GM12878 (cell line): ENCODE measurements at regions not wholly inside any gene's neighbourhood (a gene's known extent, or its start where the extent isn't known, plus 50 kb on each side); places are given as distances from the start of the nearest gene placed in this dataset.

Experiments
- ATAC-seq: fragments of 200-7000 bp; cut with Tn5 transposase; 3 replicates; pipeline ENCODE4 v1.9.1; 2020; ENCODE audit warnings: mild to moderate bottlenecking, moderate library complexity
- BruUV-seq: library from RNA; stranded (reverse); fragments of 400-500 nt; replicated peaks from 2 replicates; lab custom pipeline; 2021; lab: Mats Ljungman, UMichigan
- CTCF ChIA-PET: fragments of 300-600 bp; sonication (Branson Sonifier 250); formaldehyde crosslinking; extraction: SDS; loops from one replicate; lab custom pipeline; 2021; ENCODE audit warnings: inconsistent platforms; lab: Yijun Ruan, JAX
- POLR2A ChIA-PET: fragments of 350-600 bp; formaldehyde crosslinking; extraction: SDS; loops from one replicate; lab custom pipeline; 2021; ENCODE audit warnings: inconsistent platforms; lab: Charles Lee
- RAD21 ChIA-PET: fragments of 300-600 bp; sonication (Branson Sonifier 250); formaldehyde crosslinking; loops from one replicate; lab custom pipeline; 2023; ENCODE audit warnings: antibody characterized with exemption; ENCODE audit not compliant: unreplicated experiment; lab: Charles Lee
- SMC1A ChIA-PET: fragments of 300-600 bp; sonication (Branson Sonifier 250); formaldehyde crosslinking; loops from one replicate; lab custom pipeline; 2023; ENCODE audit not compliant: unreplicated experiment, uncharacterized antibody; lab: Charles Lee
- DNase-seq: peaks from one replicate; pipeline ENCODE4 v3.0.0-alpha.2; 2011; ENCODE audit warnings: low read depth, low spot score
- FAIRE-seq: peaks from 3 replicates; lab custom pipeline; 2011; peaks lifted over from hg19 to GRCh38; lab: Jason Lieb, UNC
- H2AFZ ChIP-seq: 2 replicates; pipeline ENCODE4 v1.6.0; 2011; ENCODE audit warnings: low read depth, low read length, control low read depth; ENCODE audit not compliant: control insufficient read depth
- H3K27ac ChIP-seq: 2 replicates; pipeline ENCODE4 v1.5.1; 2011; ENCODE audit warnings: control low read depth; ENCODE audit not compliant: control insufficient read depth, insufficient read depth
- H3K27me3 ChIP-seq, 2 experiments: replicated peaks in 1 of 2; 2 replicates each; pipeline versions ENCODE4 v1.6.0 to v1.6.1; 2011; ENCODE audit warnings: low read length in 1 of 2; ENCODE audit not compliant: control insufficient read depth in 2 of 2, insufficient read depth in 2 of 2
- H3K36me3 ChIP-seq, 2 experiments: 2 replicates each; pipeline ENCODE4 v1.5.1; 2011; ENCODE audit warnings: low read length in 1 of 2; ENCODE audit not compliant: control insufficient read depth in 2 of 2, insufficient read depth in 2 of 2
- H3K4me1 ChIP-seq: 2 replicates; pipeline ENCODE4 v1.6.1; 2011; ENCODE audit warnings: mild to moderate bottlenecking, low read length, moderate library complexity, mixed read lengths; ENCODE audit not compliant: control insufficient read depth, insufficient read depth
- H3K4me2 ChIP-seq: 2 replicates; pipeline ENCODE4 v1.6.0; 2011; ENCODE audit warnings: control low read depth; ENCODE audit not compliant: control insufficient read depth, insufficient read depth
- H3K4me3 ChIP-seq: fragments of 200-600 bp; sonication (generic); 2 replicates; pipeline ENCODE4 v1.5.1; 2016
- H3K79me2 ChIP-seq: 2 replicates; pipeline ENCODE4 v1.6.0; 2011; ENCODE audit warnings: low read length; ENCODE audit not compliant: control insufficient read depth, insufficient read depth
- H3K9ac ChIP-seq: 2 replicates; pipeline ENCODE4 v1.8.0; 2011; ENCODE audit warnings: low read length, control low read depth, mixed read lengths; ENCODE audit not compliant: control insufficient read depth, insufficient read depth
- H3K9me3 ChIP-seq: replicated peaks from 3 replicates; pipeline ENCODE4 v1.5.1; 2011; ENCODE audit warnings: mild to moderate bottlenecking, low read length; ENCODE audit not compliant: control insufficient read depth, insufficient read depth
- H4K20me1 ChIP-seq: 2 replicates; pipeline ENCODE4 v1.6.0; 2011; ENCODE audit not compliant: control insufficient read depth, insufficient read depth
- ATF7 ChIP-seq: fragments of 450-650 bp; IDR thresholded peaks from 2 replicates; pipeline ENCODE4 v1.6.1; 2016; ENCODE audit warnings: low read depth, mild to moderate bottlenecking
- BHLHE40 ChIP-seq, 2 experiments: fragments of 450-650 bp in 1 of 2; IDR thresholded peaks; 2 replicates each; pipeline ENCODE4 v1.6.1; 2011 to 2017; ENCODE audit warnings: low read depth in 2 of 2, borderline replicate concordance in 1 of 2, improper control_type of control experiment in 1 of 2, low read length in 1 of 2, mild to moderate bottlenecking in 1 of 2
- BRCA1 ChIP-seq: IDR thresholded peaks from 2 replicates; pipeline ENCODE4 v1.6.1; 2011; ENCODE audit warnings: low read depth, low read length, improper control_type of control experiment
- CHD4 ChIP-seq: fragments of 200-600 bp; sonication (generic); IDR thresholded peaks from 2 replicates; pipeline ENCODE4 v1.6.1; 2016; ENCODE audit warnings: mild to moderate bottlenecking
- CTCF ChIP-seq, 3 experiments: IDR thresholded peaks in 2 of 3; conservative IDR thresholded peaks in 1 of 3; 2 replicates each; pipeline ENCODE4 v1.5.1; 2011; ENCODE audit warnings: low read depth in 3 of 3, low read length in 3 of 3, mild to moderate bottlenecking in 3 of 3, control low read depth in 2 of 3, moderate library complexity in 2 of 3, inconsistent platforms in 1 of 3, mixed read lengths in 1 of 3; ENCODE audit not compliant: control insufficient read depth in 2 of 3, insufficient read depth in 1 of 3; ENCODE audit errors: extremely low read depth in 1 of 3
- ELK1 ChIP-seq: IDR thresholded peaks from 2 replicates; pipeline ENCODE4 v1.6.1; 2012; ENCODE audit warnings: low read depth, low read length, improper control_type of control experiment
- HDAC6 ChIP-seq: fragments of 200-600 bp; sonication (generic); IDR thresholded peaks from one replicate; pipeline ENCODE4 v1.8.0; 2017; ENCODE audit warnings: antibody characterized with exemption; ENCODE audit not compliant: unreplicated experiment
- IKZF1 ChIP-seq: fragments of 450-650 bp; conservative IDR thresholded peaks from 2 replicates; pipeline ENCODE4 v1.6.1; 2017; ENCODE audit warnings: antibody characterized with exemption, mild to moderate bottlenecking
- KAT2A ChIP-seq: conservative IDR thresholded peaks from 2 replicates; pipeline ENCODE4 v1.6.1; 2011; ENCODE audit warnings: low read depth, low read length; ENCODE audit not compliant: control insufficient read depth
- KDM1A ChIP-seq: fragments of 200-600 bp; sonication (generic); IDR thresholded peaks from 2 replicates; pipeline ENCODE4 v1.6.1; 2016; ENCODE audit warnings: borderline replicate concordance
- KLF5 ChIP-seq: fragments of 450-650 bp; IDR thresholded peaks from 2 replicates; pipeline ENCODE4 v1.6.1; 2014; ENCODE audit warnings: mild to moderate bottlenecking; ENCODE audit not compliant: partially characterized antibody
- RB1 ChIP-seq: fragments of 450-650 bp; formaldehyde crosslinking; IDR thresholded peaks from 2 replicates; pipeline ENCODE4 v1.6.1; 2017; ENCODE audit warnings: mild to moderate bottlenecking, borderline replicate concordance
- RELA ChIP-seq: fragments of 450-650 bp; IDR thresholded peaks from 2 replicates; pipeline ENCODE4 v1.8.0; 2014; ENCODE audit warnings: borderline replicate concordance; ENCODE audit not compliant: partially characterized antibody
- USF1 ChIP-seq: IDR thresholded peaks from 2 replicates; pipeline ENCODE4 v1.6.1; 2011; ENCODE audit warnings: borderline replicate concordance, low read depth, mild to moderate bottlenecking, moderate library complexity, mixed read lengths, low read length; ENCODE audit not compliant: insufficient read depth; ENCODE audit errors: extremely low read length
- YY1 ChIP-seq: IDR thresholded peaks from 2 replicates; pipeline ENCODE4 v1.6.1; 2011; ENCODE audit warnings: low read depth, mild to moderate bottlenecking, low read length
- ZNF207 ChIP-seq: fragments of 450-650 bp; IDR thresholded peaks from 2 replicates; pipeline ENCODE4 v1.6.1; 2014; ENCODE audit warnings: antibody characterized with exemption, mild to moderate bottlenecking, borderline replicate concordance
- WGBS: methylation state at CpG from one replicate; pipeline ENCODE4 v1.1.6; 2016; ENCODE audit warnings: low lambda C conversion rate; ENCODE audit not compliant: insufficient replicate concordance, insufficient coverage; ENCODE audit errors: missing lambda C conversion rate; 5-methylcytosine and 5-hydroxymethylcytosine counted together
- in situ Hi-C: fragments of 300-500 bp; cut with MboI; formaldehyde crosslinking; loops from 9 replicates; pipeline ENCODE4 v1.14.3; 2018; ENCODE audit warnings: mixed read lengths
- intact Hi-C: fragments of 100-400 bp; cut with micrococcal nuclease; formaldehyde crosslinking; loops from one replicate; pipeline ENCODE4 v1.14.2; 2022; ENCODE audit not compliant: unreplicated experiment
- TF ChIP-seq, protein P1 (sequence below): fragments of 450-650 bp; IDR thresholded peaks from 2 replicates; pipeline ENCODE4 v1.6.1; 2017; ENCODE audit warnings: low read depth, mild to moderate bottlenecking, moderate library complexity

DNA sequence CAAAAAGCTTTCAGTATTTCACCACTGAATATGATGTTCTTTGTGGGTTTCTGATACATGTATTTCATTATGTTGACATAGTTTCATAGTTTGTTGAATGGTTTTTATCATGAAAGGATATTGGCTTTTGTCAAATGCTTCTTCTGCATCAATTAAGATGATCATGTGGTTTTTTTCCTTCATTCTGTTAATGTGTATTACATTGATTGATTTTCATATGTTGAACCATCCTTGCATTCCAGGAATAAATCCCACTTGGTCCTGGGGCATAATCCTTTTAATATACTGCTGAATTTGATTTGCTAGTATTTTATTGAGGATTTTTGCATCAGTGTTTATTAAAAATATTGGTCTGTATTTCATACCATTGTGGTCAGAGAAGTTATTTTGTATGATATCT lies 70.9 kb upstream of the BHLHE23 start (continued):
- TF ChIP-seq CTCF (IDR thresholded peaks at IDR 0.05 in 2 of 3, conservative IDR thresholded peaks at IDR 0.05 in 1 of 3; ENCODE audit: control insufficient read depth in 2 of 3, extremely low read depth in 1 of 3, insufficient read depth in 1 of 3, low read depth in 3 of 3, low read length in 3 of 3) = no peak
- no peak for TF ChIP-seq RB1
- TF ChIP-seq ZNF207 = no peak
- no peak for TF ChIP-seq ATF7

DNA sequence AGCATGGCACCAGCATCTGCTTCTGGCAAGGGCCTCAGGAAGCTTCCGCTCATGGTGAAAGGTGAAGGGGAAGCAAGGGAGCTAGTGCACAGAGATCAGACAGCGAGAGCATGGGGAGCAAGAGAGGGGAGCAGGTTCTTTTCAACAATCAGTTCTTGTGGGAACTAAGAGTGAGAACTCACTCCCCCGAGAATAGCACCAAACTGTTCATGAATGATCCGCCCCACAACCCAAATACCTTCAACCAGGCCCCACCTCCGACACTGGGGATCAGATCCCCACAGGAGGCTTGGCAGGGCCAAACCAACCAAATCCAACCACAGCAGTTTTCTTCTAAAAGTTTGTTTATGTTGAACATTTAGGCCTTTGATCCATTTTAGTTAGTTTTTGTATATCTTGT lies 69.7 kb upstream of the BHLHE23 start:
- ChIA-PET SMC1A (no interaction called here), POLR2A (no interaction called here), RAD21 (no interaction called here), CTCF (no interaction called here)
- no peaks in the 10 kb centered on the region for H3K4me1 ChIP-seq
- H2AFZ ChIP-seq = no peak overlapping the region
- H3K9ac ChIP-seq = no peak overlapping the region
- H3K4me2 ChIP-seq = no peak overlapping the region
- intact Hi-C loops = no loop called here
- BruUV-seq = no TSS peak
- no peaks in the 10 kb centered on the region for H3K36me3 ChIP-seq
- no peak overlapping the region for H3K27ac ChIP-seq
- no peaks in the 10 kb centered on the region; the same call in 1 of the 3 replicates for H3K9me3 ChIP-seq
- no peak overlapping the region for H3K4me3 ChIP-seq
- FAIRE-seq (no peak), DNase-seq (no peak), ATAC-seq (no peak)
- H4K20me1 ChIP-seq = no peaks in the 10 kb centered on the region
- WGBS = 33% methylated on average over 5 of the region's 5 CpGs
- no peaks in the 10 kb centered on the region; a peak in 2 of 4 replicates for H3K27me3 ChIP-seq
- TF ChIP-seq USF1 (no peak), HDAC6 (no peak), RELA (no peak), YY1 (no peak), ZNF207 (no peak), IKZF1 (no peak), KDM1A (no peak), BRCA1 (no peak), KLF5 (no peak), CHD4 (no peak), ELK1 (no peak), KAT2A (no peak), BHLHE40 (IDR thresholded peaks at IDR 0.05; ENCODE audit: borderline replicate concordance in 1 of 2, low read depth in 2 of 2, low read length in 1 of 2) (no peak)
- TF ChIP-seq, protein P1, sequence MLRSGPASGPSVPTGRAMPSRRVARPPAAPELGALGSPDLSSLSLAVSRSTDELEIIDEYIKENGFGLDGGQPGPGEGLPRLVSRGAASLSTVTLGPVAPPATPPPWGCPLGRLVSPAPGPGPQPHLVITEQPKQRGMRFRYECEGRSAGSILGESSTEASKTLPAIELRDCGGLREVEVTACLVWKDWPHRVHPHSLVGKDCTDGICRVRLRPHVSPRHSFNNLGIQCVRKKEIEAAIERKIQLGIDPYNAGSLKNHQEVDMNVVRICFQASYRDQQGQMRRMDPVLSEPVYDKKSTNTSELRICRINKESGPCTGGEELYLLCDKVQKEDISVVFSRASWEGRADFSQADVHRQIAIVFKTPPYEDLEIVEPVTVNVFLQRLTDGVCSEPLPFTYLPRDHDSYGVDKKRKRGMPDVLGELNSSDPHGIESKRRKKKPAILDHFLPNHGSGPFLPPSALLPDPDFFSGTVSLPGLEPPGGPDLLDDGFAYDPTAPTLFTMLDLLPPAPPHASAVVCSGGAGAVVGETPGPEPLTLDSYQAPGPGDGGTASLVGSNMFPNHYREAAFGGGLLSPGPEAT = no peak
- in situ Hi-C loops = no loop called here
- H3K79me2 ChIP-seq = no peaks in the 10 kb centered on the region
